HFFc6 (cell line): ENCODE measurements at regions not wholly inside any gene's neighbourhood (a gene's known extent, or its start where the extent isn't known, plus 50 kb on each side); places are given as distances from the start of the nearest gene placed in this dataset.

Experiments used
- DNase-seq: peaks from one replicate; pipeline ENCODE4 v3.0.0-alpha.2; 2018
- H3K27ac Mint-ChIP-seq: 2 replicates; pipeline ENCODE4 v1.8.0; 2020; ENCODE audit warnings: mild to moderate bottlenecking, mixed read lengths
- H3K27me3 Mint-ChIP-seq: 2 replicates; pipeline ENCODE4 v1.8.0; 2021; ENCODE audit warnings: mild to moderate bottlenecking, moderate library complexity, mixed read lengths; ENCODE audit not compliant: insufficient read depth
- H3K36me3 Mint-ChIP-seq: 2 replicates; pipeline ENCODE4 v1.8.0; 2021; ENCODE audit warnings: low read depth, mixed read lengths
- H3K4me1 Mint-ChIP-seq: 2 replicates; pipeline ENCODE4 v1.8.0; 2020; ENCODE audit warnings: low read depth, mixed read lengths
- H3K4me3 Mint-ChIP-seq: 2 replicates; pipeline ENCODE4 v1.8.0; 2020; ENCODE audit warnings: mild to moderate bottlenecking, moderate library complexity, mixed read lengths
- H3K9me3 Mint-ChIP-seq: 2 replicates; pipeline ENCODE4 v1.8.0; 2020; ENCODE audit warnings: mild to moderate bottlenecking, mixed read lengths
- CTCF ChIP-seq: fragments of 200-600 bp; sonication (generic); IDR thresholded peaks from 2 replicates; pipeline ENCODE4 v1.5.0; 2021; ENCODE audit warnings: antibody characterized with exemption, mild to moderate bottlenecking

GRCh38 chr16:52800432-52800831 is 252.3 kb downstream of the CHD9NB start:
- H3K9me3 Mint-ChIP-seq: peaks cover 50% of the 10 kb centered on the region
- H3K4me1 Mint-ChIP-seq: no peaks in the 10 kb centered on the region
- DNase-seq: no peak
- TF ChIP-seq CTCF: no peak
- H3K36me3 Mint-ChIP-seq: no peaks in the 10 kb centered on the region
- H3K27me3 Mint-ChIP-seq: no peaks in the 10 kb centered on the region
- no peak overlapping the region for H3K4me3 Mint-ChIP-seq
- no peak overlapping the region for H3K27ac Mint-ChIP-seq

GRCh38 chr16:52799149-52799548 is 252.2 kb upstream of the TOX3 start:
- Mint-ChIP-seq H3K4me1 (no peaks in the 10 kb centered on the region), H3K36me3 (no peaks in the 10 kb centered on the region), H3K9me3 (peaks cover 51% of the 10 kb centered on the region), H3K4me3 (no peak overlapping the region), H3K27me3 (no peaks in the 10 kb centered on the region), H3K27ac (no peak overlapping the region)
- no peak for DNase-seq
- TF ChIP-seq CTCF: no peak

GRCh38 chr16:52787709-52788108 is 240.8 kb upstream of the TOX3 start:
- no peak for DNase-seq
- Mint-ChIP-seq H3K9me3 (peaks cover 57% of the 10 kb centered on the region), H3K36me3 (no peaks in the 10 kb centered on the region), H3K4me1 (no peaks in the 10 kb centered on the region), H3K4me3 (no peak overlapping the region), H3K27ac (no peak overlapping the region), H3K27me3 (no peaks in the 10 kb centered on the region)
- TF ChIP-seq CTCF: no peak

GRCh38 chr16:52786091-52786490 is 239.1 kb upstream of the TOX3 start:
- Mint-ChIP-seq H3K36me3 (no peaks in the 10 kb centered on the region), H3K4me3 (no peak overlapping the region), H3K27ac (no peak overlapping the region), H3K9me3 (peaks cover 55% of the 10 kb centered on the region), H3K27me3 (no peaks in the 10 kb centered on the region), H3K4me1 (no peaks in the 10 kb centered on the region)
- no peak for TF ChIP-seq CTCF
- no peak for DNase-seq

- no peak for DNase-seq
- Mint-ChIP-seq H3K36me3 (no peaks in the 10 kb centered on the region), H3K4me1 (no peaks in the 10 kb centered on the region), H3K4me3 (no peak overlapping the region), H3K27me3 (no peaks in the 10 kb centered on the region), H3K27ac (no peak overlapping the region), H3K9me3 (peaks cover 50% of the 10 kb centered on the region)
- no peak for TF ChIP-seq CTCF
These were observed 238.7 kb upstream of the TOX3 start for GRCh38 chr16:52785653-52786052.

- no peak for DNase-seq
- no peaks in the 10 kb centered on the region for H3K36me3 Mint-ChIP-seq
- H3K9me3 Mint-ChIP-seq: peaks cover 50% of the 10 kb centered on the region
- H3K27me3 Mint-ChIP-seq: peaks cover 3% of the 10 kb centered on the region; the same call in 1 of the 2 replicates
- H3K27ac Mint-ChIP-seq: no peak overlapping the region
- H3K4me1 Mint-ChIP-seq: no peaks in the 10 kb centered on the region
- TF ChIP-seq CTCF: no peak
- no peak overlapping the region for H3K4me3 Mint-ChIP-seq
These were observed 236.7 kb upstream of the TOX3 start for GRCh38 chr16:52783616-52784015.
